Endothelial cell of umbilical vein (primary cell): ENCODE measurements at regions not wholly inside any gene's neighbourhood (a gene's known extent, or its start where the extent isn't known, plus 50 kb on each side); places are given as distances from the start of the nearest gene placed in this dataset.

Experiments
- BruUV-seq: library from RNA; stranded (reverse); fragments of 400-500 nt; replicated peaks from 2 replicates; lab custom pipeline; 2021; lab: Mats Ljungman, UMichigan
- CTCF ChIA-PET: fragments of 300-600, 350-600 bp; sonication (Branson Sonifier 250); formaldehyde crosslinking; loops from one replicate; lab custom pipeline; 2021; ENCODE audit warnings: antibody characterized with exemption, inconsistent platforms; lab: Charles Lee
- POLR2A ChIA-PET: fragments of 300-600, 350-600 bp; sonication (Branson Sonifier 250); formaldehyde crosslinking; loops from one replicate; lab custom pipeline; 2021; ENCODE audit warnings: antibody characterized with exemption, inconsistent platforms; lab: Charles Lee
- DNase-seq: peaks from one replicate; pipeline ENCODE4 v3.0.0-alpha.2; 2011; ENCODE audit warnings: low read depth, low spot score
- FAIRE-seq: peaks from 2 replicates; lab custom pipeline; 2011; peaks lifted over from hg19 to GRCh38; lab: Jason Lieb, UNC
- H2AFZ ChIP-seq: 2 replicates; pipeline ENCODE4 v1.6.0; 2012; ENCODE audit warnings: low read depth, low read length, control low read depth, inconsistent platforms
- H3K27ac ChIP-seq: 2 replicates; pipeline ENCODE4 v1.5.1; 2011; ENCODE audit warnings: low read depth, mild to moderate bottlenecking, control low read depth, low read length, moderate library complexity; ENCODE audit not compliant: insufficient read depth
- H3K27me3 ChIP-seq, 2 experiments: 2 replicates each; pipeline versions ENCODE4 v1.6.0 to v1.6.1; 2011; ENCODE audit warnings: low read length in 2 of 2, mixed read lengths in 1 of 2; ENCODE audit not compliant: control insufficient read depth in 2 of 2, insufficient read depth in 2 of 2
- H3K36me3 ChIP-seq, 2 experiments: 2 replicates in 1 of 2; 3 replicates in 1 of 2; pipeline ENCODE4 v1.5.1; 2011; ENCODE audit warnings: low read length in 2 of 2, mild to moderate bottlenecking in 1 of 2, moderate library complexity in 1 of 2; ENCODE audit not compliant: control insufficient read depth in 2 of 2, insufficient read depth in 2 of 2; ENCODE audit errors: extremely low read depth in 1 of 2
- H3K4me1 ChIP-seq: 3 replicates; pipeline ENCODE4 v1.5.1; 2011; ENCODE audit warnings: mild to moderate bottlenecking, low read length; ENCODE audit not compliant: control insufficient read depth, insufficient read depth; ENCODE audit errors: extremely low read depth
- H3K4me2 ChIP-seq: 2 replicates; pipeline ENCODE4 v1.6.1; 2011; ENCODE audit warnings: low read length, control low read depth, mixed read lengths; ENCODE audit not compliant: insufficient read depth
- H3K4me3 ChIP-seq, 3 experiments: fragments of 200-600 bp in 1 of 3; sonication (generic), shearing (Covaris generic) in 1 of 3; replicated peaks in 1 of 3; 2 replicates each; pipeline ENCODE4 v1.5.1; 2011 to 2016; ENCODE audit warnings: control low read depth in 3 of 3, low read length in 3 of 3, mild to moderate bottlenecking in 2 of 3, inconsistent platforms in 1 of 3, low read depth in 1 of 3, moderate library complexity in 1 of 3; ENCODE audit not compliant: insufficient read depth in 1 of 3
- H3K79me2 ChIP-seq: 2 replicates; pipeline ENCODE4 v1.6.0; 2012; ENCODE audit warnings: low read length, inconsistent platforms; ENCODE audit not compliant: control insufficient read depth, insufficient read depth
- H3K9ac ChIP-seq: replicated peaks from 2 replicates; pipeline ENCODE3; 2011; ENCODE audit warnings: low read length, control low read depth; ENCODE audit not compliant: insufficient read depth; ENCODE audit errors: extremely low read depth
- H3K9me1 ChIP-seq: replicated peaks from 3 replicates; pipeline ENCODE4 v1.6.0; 2011; ENCODE audit warnings: mild to moderate bottlenecking, low read length; ENCODE audit not compliant: control insufficient read depth, insufficient read depth; ENCODE audit errors: extremely low read depth
- H3K9me3 ChIP-seq: replicated peaks from 2 replicates; pipeline ENCODE4 v1.5.1; 2012; ENCODE audit warnings: low read length, inconsistent platforms; ENCODE audit not compliant: control insufficient read depth, insufficient read depth
- H4K20me1 ChIP-seq: replicated peaks from 2 replicates; pipeline ENCODE3; 2011; ENCODE audit warnings: mild to moderate bottlenecking, low read length; ENCODE audit not compliant: control insufficient read depth, insufficient read depth; ENCODE audit errors: extremely low read depth
- EZH2 ChIP-seq: IDR thresholded peaks from 2 replicates; pipeline ENCODE4 v1.6.1; 2012; ENCODE audit warnings: borderline replicate concordance, low read depth, mild to moderate bottlenecking, moderate library complexity, low read length, inconsistent platforms; ENCODE audit not compliant: severe bottlenecking
- FOS ChIP-seq: IDR thresholded peaks from 2 replicates; pipeline ENCODE4 v1.6.1; 2011; ENCODE audit warnings: mild to moderate bottlenecking, low read length, moderate library complexity, borderline replicate concordance; ENCODE audit not compliant: insufficient read depth
- GATA2 ChIP-seq: IDR thresholded peaks from 2 replicates; pipeline ENCODE4 v1.7.0; 2011; ENCODE audit warnings: low read depth, mild to moderate bottlenecking, moderate library complexity, mixed read lengths, low read length; ENCODE audit not compliant: insufficient read length, insufficient read depth
- JUN ChIP-seq: IDR thresholded peaks from 2 replicates; pipeline ENCODE4 v1.6.1; 2011; ENCODE audit warnings: borderline replicate concordance, low read depth; ENCODE audit not compliant: insufficient read length, insufficient read depth
- POLR2A ChIP-seq: IDR thresholded peaks from 2 replicates; pipeline ENCODE4 v1.6.1; 2012; ENCODE audit warnings: low read depth, mild to moderate bottlenecking, control low read depth, low read length
- POLR2AphosphoS5 ChIP-seq: IDR thresholded peaks from 2 replicates; pipeline ENCODE4 v1.6.1; 2012; ENCODE audit warnings: low read depth, mild to moderate bottlenecking, control low read depth, low read length, moderate library complexity; ENCODE audit not compliant: insufficient read depth
- dilution Hi-C: fragments of 300-500 bp; cut with MboI; formaldehyde crosslinking; loops from one replicate; pipeline ENCODE4 v1.15.0; 2019; ENCODE audit warnings: low sequenced_read_pairs; ENCODE audit not compliant: extremely low pct_ligation_motif_present
- intact Hi-C: fragments of 100-400 bp; cut with micrococcal nuclease; formaldehyde crosslinking; loops from one replicate; pipeline ENCODE4 v1.10.0; 2022

- FAIRE-seq = peak; percentile 53
- dilution Hi-C loops = no loop called here
- Histone ChIP-seq H3K4me3 (no peak overlapping the region), H2AFZ (no peak overlapping the region), H3K9me1 (no peaks in the 10 kb centered on the region), H3K4me1 (peaks cover 84% of the 10 kb centered on the region), H3K27ac (peak overlapping the region; percentile 88), H3K4me2 (peak overlapping the region; percentile 26), H3K27me3 (no peaks in the 10 kb centered on the region), H3K79me2 (no peaks in the 10 kb centered on the region), H3K9me3 (no peaks in the 10 kb centered on the region), H4K20me1 (no peaks in the 10 kb centered on the region), H3K36me3 (no peaks in the 10 kb centered on the region), H3K9ac (peak overlapping the region; percentile 43)
- intact Hi-C loops = loop anchor here (5.0 kb wide), 1 partner anchor 213 kb away; no protein-coding TSS in a partner anchor
- BruUV-seq = no TSS peak
- CTCF ChIA-PET = interaction anchor here (1.0 to 1.3 kb wide), 3 partner anchors 11 to 234 kb away, joined by 3 to 5 read pairs (median 4); no protein-coding TSS in a partner anchor
- POLR2A ChIA-PET = no interaction called here
- peak; percentile 9 for TF ChIP-seq POLR2AphosphoS5
- no peak for TF ChIP-seq POLR2A
- TF ChIP-seq FOS = peak; percentile 73
- TF ChIP-seq GATA2 = peak; percentile 21
- TF ChIP-seq EZH2 = no peak
- peak; percentile 24 for TF ChIP-seq JUN
- peak; percentile 64 for DNase-seq
These were observed 93.3 kb upstream of the ZNF366 start for GRCh38 chr5:72600391-72600981.
